Ishikawa (cell line): ENCODE measurements at regions not wholly inside any gene's neighbourhood (a gene's known extent, or its start where the extent isn't known, plus 50 kb on each side); places are given as distances from the start of the nearest gene placed in this dataset.

Experiments used
- CEBPB ChIP-seq: IDR thresholded peaks from 2 replicates; pipeline ENCODE4 v1.6.1; 2012
- CREB1 ChIP-seq: IDR thresholded peaks from 2 replicates; pipeline ENCODE4 v1.6.1; 2012; ENCODE audit warnings: low read depth
- EGR1 ChIP-seq: IDR thresholded peaks from 2 replicates; pipeline ENCODE4 v1.6.1; 2012
- EP300 ChIP-seq: IDR thresholded peaks from 2 replicates; pipeline ENCODE4 v1.6.1; 2012; ENCODE audit warnings: borderline replicate concordance
- FOXM1 ChIP-seq: IDR thresholded peaks from 2 replicates; pipeline ENCODE4 v1.6.1; 2012; ENCODE audit warnings: low read depth, borderline replicate concordance
- MAX ChIP-seq: IDR thresholded peaks from 2 replicates; pipeline ENCODE4 v1.6.1; 2012
- NFIC ChIP-seq: IDR thresholded peaks from 2 replicates; pipeline ENCODE4 v1.6.1; 2012
- RAD21 ChIP-seq: IDR thresholded peaks from 2 replicates; pipeline ENCODE4 v1.6.1; 2012; ENCODE audit warnings: low read depth
- REST ChIP-seq: IDR thresholded peaks from 2 replicates; pipeline ENCODE4 v1.6.1; 2012; ENCODE audit warnings: low read depth, mild to moderate bottlenecking
- TAF1 ChIP-seq: IDR thresholded peaks from 2 replicates; pipeline ENCODE4 v1.6.1; 2012; ENCODE audit warnings: low read depth, mild to moderate bottlenecking
- TCF12 ChIP-seq: IDR thresholded peaks from 2 replicates; pipeline ENCODE4 v1.6.1; 2012; ENCODE audit warnings: low read depth
- TEAD4 ChIP-seq: IDR thresholded peaks from 2 replicates; pipeline ENCODE4 v1.6.1; 2012
- USF1 ChIP-seq: IDR thresholded peaks from 2 replicates; pipeline ENCODE4 v1.6.1; 2012
- YY1 ChIP-seq: IDR thresholded peaks from 2 replicates; pipeline ENCODE4 v1.6.1; 2012; ENCODE audit warnings: low read depth
- ZBTB7A ChIP-seq: IDR thresholded peaks from 2 replicates; pipeline ENCODE4 v1.6.1; 2012; ENCODE audit warnings: low read depth

DNA sequence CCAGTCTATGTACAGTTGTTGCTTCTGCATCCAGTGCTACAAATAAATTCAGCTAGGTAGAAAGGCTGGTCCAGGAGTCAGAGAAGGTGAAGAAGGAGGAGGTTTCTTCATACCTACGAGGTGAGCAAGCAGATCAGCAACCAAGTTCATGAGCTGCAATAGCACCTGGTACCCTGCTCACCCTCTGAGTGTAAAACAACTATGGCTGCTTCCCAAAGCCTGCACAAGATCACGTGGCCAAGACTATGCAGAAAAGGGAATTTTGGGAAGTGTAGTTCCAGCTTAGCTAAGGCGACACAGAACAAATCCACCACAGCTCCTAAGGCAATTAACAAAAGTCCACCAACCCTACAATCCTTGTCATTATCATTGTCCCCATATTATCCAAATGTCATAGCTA lies 95.9 kb upstream of the AUTS2 start:
- TF ChIP-seq TAF1 = no peak
- TF ChIP-seq CREB1 = no peak
- no peak for TF ChIP-seq EGR1
- TF ChIP-seq RAD21 = no peak
- no peak for TF ChIP-seq MAX
- no peak for TF ChIP-seq USF1
- no peak for TF ChIP-seq FOXM1
- no peak for TF ChIP-seq YY1
- TF ChIP-seq CEBPB = no peak
- no peak for TF ChIP-seq ZBTB7A

DNA sequence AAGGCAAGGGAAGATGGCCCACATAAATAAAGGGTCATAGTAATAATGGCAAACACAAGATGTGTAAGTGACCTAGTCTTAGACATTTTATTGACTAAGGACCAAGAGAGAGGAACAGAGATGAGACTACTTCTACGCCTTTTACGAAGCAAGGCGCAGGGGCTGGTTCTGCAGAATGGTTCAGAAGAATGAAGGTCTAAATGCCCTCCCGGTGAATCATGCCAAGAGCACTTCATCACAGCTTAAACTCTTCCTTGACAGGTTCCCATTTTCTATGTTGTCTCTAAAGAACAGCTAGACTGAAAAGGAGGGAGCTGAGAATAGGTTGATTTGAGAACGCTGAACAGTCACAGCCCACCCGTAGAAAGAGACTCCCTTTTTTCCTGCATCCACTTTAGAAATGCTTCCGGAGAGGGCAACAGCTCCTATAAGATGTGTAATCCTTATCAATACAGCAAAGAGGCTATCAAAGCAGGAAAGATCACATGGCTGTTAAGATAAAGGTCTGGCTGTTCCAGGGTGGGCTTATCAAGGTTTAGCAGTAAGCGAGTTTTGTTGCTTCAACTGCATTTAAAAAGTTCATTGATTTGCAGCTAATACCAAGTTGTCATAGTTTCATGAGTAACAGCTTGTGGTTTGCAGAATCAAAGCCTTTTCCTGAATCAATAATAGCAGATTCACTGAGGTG lies 93.4 kb upstream of the AUTS2 start:
- TF ChIP-seq EGR1 (no peak), FOXM1 (no peak), TEAD4 (no peak), REST (no peak), TAF1 (no peak), TCF12 (no peak), YY1 (no peak), RAD21 (no peak), MAX (no peak), USF1 (no peak), CEBPB (no peak), CREB1 (no peak), EP300 (no peak), ZBTB7A (no peak), NFIC (no peak)

DNA sequence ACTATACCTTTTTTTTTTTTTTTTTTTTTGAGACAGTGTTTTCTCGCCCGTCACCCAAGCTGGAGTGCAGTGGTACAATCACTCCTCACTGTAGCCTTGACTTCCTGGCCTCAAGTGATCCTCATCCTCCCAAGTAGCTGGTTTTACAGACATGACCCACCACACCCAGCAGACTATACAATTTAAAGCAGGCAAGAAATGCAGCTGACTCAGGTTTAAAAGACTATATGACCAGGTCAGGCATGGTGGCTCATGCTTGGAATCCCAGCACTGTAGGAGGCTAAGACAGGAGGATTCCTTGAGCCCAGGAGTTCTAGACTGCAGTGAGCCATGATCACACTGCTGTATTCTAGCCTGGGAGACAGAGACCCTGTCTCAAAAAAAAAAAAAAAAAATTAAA lies 89.5 kb upstream of the AUTS2 start:
- TF ChIP-seq EP300 (no peak), EGR1 (no peak), REST (no peak), USF1 (no peak), TCF12 (no peak), TEAD4 (no peak), TAF1 (no peak), MAX (no peak), YY1 (no peak), NFIC (no peak), CEBPB (no peak), RAD21 (no peak), ZBTB7A (no peak), CREB1 (no peak), FOXM1 (no peak)

DNA sequence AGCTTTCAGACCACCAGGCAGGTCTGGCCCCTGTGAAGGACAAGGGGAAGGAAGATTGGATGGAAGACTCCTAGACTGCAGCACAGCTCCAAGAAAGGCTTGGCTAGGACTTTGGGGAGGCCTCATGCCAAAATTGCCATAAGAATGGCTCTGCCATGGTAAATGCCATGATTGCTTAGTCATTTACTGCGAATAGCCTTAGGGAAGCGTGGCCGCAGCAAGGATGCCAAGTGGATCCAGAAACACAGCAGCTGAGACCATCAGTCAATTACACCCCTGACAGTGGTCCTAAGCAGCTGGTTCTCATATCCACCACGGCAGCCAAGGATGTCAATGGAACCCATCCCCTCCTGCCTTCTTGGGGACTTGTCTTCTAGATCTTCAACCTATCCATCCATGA lies 88.2 kb upstream of the AUTS2 start:
- no peak for TF ChIP-seq FOXM1
- no peak for TF ChIP-seq USF1

DNA sequence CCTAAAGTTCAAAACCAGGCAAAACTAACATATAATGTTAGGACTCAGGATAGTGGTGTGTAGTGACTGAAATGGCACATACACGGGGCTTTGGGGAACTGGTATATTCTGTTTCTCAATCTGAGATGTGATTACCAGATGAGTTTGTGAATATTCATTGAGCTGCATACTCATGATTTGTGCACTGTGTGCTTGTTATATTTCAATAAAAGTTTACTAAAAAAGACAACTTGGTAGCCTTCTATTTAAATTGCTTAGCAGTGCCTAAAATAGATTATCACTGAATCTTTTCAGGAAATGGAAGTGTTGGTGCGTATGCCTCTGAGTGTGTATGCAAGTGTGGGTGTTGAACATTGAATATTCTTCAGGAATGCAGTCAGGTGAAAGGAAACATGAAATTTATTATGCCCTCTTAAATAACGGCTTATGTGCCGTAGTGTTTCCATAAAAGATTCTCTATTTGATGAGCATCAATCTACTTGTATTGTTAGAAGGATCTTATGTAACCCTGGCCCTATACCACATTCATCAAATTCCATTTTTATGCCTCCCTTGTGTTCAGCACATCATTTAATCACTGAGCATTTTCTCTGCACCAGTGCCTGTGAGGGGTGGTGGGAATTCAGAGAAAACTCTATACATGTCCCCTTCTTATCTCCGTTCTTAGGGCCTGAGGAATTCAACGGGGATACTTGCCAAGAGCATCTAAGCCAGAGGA lies 82.6 kb upstream of the AUTS2 start:
- TF ChIP-seq USF1 = no peak
